GM18502 (cell line): ENCODE measurements at regions not wholly inside any gene's neighbourhood (a gene's known extent, or its start where the extent isn't known, plus 50 kb on each side); places are given as distances from the start of the nearest gene placed in this dataset.
"Not testable (repeated sequence)": the region's sequence is repeated elsewhere in the genome, so short reads cannot be mapped to it uniquely, and the experiment has no call there.

Experiments used
- ATAC-seq: cut with Tn5 transposase; IDR thresholded peaks from one replicate; pipeline ENCODE4 v1.9.1; 2021; ENCODE audit warnings: mild to moderate bottlenecking; ENCODE audit not compliant: unreplicated experiment, poor library complexity

DNA sequence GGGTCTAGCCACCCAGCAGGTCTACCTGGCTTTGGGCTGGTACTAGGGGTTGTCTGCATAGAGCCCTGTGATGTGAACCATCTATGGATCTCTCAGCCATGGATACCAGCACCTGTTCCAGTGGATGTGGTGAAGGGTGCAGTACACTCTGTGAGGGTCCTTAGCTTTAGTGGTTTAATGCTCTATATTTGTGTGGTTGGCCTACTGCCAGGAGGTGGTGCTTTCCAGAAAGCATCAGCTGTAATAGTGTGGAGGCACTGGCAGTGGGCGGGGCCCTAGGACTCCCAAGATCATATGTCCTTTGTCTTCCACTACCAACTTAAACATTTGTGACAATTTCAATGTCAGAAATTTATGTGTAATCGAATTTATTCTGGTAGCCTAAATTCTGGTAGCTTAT is 1065.1 kb downstream of the RPIA start:
- not testable (repeated sequence) for ATAC-seq

DNA sequence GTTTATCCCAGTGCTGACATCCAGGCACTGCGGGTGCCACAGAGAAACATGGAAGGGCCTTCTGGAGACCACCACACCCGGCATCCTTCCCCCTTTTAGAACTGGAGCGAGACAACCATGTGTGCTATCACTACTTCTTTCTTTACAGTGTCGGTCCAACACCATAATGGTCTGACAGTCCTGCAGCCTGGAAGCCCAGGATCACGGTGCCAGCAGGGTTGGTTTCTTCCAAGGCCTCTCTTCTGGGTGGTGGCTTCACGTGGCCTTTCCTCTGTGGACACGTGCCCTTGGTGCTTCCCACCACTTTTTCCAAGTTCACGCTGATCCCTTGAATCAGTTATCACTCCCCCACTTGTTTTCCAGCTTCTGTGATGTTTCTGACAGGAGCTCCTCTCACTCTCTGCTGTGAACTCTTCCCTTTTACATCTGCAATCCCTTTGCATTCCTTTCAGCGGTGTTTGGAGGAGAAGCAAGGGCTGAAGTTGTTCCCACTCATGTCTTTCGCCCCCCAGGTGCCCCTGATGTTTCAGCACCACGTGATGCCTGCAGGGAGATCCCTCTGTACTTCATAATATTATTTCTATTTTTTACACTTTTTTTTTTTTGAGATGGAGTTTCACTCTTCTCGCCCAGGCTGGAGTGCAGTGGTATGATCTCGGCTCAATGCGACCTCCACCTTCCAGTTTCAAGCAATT is 1067.0 kb downstream of the RPIA start:
- ATAC-seq, result not testable (repeated sequence)

DNA sequence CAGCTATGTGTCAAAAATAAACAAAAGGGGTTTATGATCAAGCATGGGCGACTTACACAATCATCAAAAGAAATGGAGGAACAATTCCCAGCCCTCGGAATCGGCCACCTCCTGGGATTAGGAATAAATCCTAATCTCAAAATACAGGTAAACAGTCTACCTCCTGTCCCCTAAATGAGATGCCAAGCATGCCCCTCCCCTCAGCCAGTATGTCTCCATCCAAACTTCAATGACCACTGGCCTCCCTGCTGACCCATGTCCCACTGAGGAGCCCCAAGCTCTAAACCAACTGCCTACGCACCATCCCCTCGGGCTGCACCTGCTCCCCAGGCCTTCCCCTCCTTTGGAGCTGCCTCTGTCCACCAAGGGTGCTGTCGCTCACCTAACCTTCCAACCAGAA is 1069.3 kb downstream of the RPIA start:
- not testable (repeated sequence) for ATAC-seq

DNA sequence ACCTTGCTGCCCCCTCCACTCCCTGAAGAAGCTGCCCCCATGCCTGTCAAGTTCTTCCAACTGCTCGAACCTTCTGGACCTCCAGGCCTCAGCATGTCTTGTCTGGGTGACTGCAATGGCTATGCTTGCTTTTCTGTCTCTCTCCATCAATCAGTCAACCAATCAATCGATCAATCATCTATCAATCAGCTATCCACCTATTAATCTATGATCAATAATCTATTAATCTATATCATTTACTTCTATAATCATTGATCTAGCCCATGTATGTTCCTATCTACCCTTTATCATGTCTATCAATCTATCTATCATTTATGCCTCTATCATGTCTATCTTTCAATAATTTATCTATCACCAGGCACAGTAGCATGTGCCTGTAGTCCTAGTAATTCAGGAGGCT is 1069.7 kb downstream of the RPIA start:
- not testable (repeated sequence) for ATAC-seq

DNA sequence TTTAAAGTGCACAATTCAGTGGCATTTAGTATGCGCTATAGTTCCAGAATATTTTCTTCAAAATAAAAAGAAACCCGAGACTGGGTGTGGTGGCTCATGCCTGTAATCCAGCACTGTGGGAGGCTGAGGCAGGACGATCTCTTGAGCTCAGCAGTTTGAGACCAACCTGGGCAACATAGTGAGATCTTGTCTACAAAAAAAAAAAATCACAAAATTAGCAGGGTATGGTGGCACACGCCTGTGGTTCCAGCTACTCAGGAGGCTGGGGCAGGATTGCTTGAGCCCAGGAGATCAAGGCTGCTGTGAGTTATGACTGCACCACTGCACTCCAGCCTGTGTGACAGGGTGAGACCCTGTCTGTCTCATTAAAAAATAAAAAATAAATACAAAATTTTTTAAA is 1070.4 kb downstream of the RPIA start:
- not testable (repeated sequence) for ATAC-seq

DNA sequence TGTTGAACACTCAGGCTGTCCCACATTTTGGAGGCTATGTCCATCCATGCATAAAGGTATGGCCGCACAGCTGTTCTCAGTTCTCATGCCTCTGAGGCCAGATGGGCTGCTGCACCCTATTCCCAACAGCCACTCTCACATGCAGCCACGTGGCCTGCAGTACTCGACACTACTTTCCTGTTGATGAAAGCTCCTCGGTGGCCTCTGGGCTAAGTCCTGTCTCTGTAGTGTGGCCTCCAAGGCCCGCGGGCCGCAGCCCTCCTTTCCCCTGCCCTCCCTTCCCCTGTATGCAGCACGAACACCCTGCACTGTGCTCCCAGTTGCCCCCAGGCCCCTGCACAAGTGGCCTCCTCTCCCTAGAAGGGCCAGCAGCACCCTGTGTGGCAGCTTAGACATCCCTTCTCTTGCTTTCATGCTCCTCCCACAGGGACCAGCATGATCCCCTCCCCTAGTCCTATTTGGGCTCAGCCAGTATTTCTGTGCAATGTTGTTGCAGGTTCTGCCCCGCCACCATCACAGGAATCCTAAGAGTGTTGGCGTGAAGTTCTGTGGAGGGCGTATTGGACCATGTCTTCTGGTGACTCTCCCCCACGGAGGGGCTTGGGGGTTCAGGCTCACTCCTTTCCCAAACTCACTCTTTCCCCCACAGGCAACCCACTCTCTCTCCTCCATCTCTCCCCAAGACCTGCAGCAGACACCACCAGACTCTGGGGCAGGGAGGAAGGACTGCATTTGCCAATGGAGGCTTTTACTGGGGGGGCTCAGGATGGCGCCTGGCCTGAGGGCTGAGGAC is 1071.2 kb downstream of the RPIA start:
- ATAC-seq, result not testable (repeated sequence)

DNA sequence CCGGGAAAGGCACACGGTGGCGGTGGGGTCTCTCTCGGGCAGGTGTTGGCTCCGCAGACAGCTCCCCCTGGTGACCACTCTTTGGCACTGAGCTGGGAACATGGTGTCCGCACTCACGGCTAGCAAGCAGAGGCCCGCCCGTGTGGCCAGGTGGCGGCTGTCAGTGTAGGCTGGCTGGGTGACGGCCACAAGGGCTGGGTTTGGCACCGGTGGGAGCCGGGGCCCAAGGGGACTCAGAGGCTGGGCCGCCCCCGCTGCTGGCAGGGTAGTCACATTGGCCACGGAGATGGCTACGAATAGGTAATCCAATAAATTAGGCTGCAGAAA is 1071.7 kb downstream of the RPIA start:
- ATAC-seq, result no peak

DNA sequence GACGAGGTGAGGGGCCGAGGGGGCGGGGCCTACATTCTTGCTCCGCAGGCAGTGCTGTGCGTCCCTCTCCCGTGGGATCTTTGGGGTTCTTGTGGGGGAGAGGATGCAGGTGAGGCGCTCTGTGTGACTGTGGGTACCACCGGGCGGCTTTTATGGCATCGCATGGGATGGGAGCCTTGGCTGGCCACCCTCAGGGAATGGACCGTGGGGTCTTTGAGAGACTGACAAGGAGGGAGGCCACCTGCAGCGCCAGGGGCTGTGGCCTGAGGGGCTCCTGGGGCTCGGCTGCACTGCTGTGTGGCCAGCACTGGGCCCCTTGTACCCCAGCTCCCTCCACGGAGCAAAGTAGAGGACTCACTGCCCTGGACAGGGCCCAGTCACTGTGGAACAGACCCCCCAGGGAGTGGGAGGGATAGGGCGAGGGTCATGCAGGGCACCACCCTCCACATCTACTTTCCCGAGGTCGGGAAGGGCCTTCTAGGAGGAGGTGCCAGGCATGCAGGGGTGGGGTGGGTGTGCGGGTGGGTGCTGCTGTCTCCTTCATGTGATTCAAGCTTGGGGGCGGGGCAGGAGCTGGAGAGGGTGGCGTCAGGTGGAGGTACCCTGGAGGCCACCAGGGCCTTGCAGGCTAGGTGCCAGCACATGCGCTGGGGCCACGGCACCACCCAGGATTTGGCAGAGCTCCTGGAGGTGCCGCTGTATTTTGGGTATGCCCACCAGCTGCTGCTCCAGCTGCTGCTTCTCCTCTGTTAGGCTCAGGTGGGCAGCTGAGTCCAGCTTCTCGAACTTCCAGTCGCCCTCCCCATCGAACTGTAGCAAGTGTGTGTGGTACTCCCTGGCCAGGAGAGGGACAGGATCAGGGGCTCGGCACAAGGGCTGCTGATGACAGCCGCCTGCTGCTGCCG is 1072.4 kb downstream of the RPIA start:
- no peak for ATAC-seq

DNA sequence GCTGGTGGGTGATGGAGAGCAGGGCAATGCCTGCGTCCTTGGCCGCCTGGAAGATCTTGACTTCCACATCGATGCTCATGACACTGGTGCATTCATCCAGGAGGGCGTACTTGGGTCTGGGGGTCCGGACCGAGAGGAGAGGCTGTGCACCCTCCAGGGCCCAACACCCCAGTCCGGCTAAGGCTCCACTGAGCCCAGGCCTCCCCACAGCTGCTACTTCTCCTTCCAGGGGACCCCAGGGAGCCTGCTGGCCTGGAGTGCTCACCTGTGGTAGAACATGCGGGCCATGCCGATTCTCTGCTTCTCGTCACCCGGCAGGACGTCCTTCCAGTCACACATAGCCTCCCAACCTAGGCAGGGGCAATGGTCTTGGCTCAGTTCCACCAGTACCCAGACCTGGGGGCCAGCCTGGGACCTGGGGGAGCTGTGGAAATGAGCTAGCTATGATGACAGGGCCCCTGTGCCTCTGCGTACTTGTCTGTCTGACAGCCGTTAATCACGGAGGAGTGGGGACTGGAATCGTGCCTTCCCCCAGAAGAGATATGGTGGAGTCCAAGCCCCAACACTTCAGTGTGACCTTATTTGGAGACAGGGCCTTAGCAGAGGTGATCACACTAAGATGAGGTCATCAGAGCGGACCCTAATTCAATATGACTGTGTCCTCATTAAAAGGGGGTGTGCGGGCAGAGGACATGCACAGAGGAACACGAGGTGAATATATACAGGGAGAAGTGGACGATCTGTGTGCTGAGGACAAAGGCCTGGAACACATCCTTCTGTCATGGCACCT is 1073.3 kb downstream of the RPIA start:
- not testable (repeated sequence) for ATAC-seq

DNA sequence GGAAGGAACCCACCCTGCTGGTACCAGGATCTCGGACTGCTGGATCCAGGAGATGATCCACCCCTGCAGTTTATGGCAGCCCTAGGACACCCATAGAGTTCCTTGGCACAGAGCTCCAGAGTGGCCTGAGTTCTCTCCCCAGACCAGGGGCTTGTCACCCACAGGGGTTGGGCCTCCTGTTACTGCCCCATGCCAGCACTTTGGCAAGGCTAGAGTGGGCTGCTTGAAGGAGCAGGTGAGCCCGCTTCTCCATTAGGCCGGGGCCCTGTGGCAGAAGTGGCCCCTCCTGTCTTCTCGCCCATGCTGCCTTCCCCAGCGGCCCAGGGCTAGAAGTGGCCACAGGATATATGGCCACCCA is 1073.9 kb downstream of the RPIA start:
- ATAC-seq, result not testable (repeated sequence)

DNA sequence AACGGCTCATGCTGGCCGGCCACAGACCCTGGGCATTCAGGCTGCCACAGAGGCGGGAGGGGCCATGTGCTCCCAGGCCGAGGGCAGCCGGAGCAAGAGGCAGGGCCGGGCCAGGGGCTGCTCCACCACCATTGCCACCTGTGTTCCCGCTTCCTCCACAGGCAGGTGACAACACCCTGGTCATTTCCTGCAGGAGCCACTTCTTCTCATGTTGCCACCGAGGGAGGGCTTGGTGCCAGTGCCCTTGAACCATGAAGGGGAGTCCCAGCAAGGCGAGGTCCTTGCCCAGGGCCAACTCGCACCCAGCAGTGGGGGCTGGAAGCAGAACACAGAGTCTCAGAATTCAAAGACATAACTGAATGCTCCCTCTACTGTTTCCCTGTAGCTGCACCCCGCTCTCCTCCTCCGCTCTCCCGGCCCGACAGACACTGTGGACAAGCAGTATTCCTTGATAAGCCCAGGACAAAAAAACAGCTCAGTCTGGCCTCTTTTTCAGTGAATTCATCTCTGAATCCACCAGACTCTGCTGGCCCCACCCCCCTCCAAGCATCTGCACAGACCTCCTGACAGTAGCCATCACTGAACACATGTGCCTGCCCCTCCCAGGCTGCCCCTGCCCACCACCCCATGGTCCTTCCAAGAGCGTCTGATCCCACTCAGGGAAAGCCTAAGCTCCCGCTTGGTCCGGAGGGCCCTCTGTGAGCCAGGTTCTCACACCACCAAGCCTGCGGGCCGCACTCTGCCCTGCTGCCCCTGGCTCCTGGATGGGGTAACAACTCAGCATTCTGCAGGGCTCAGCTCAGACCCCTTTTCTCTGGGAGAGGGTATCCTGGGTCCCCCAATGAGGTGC is 1074.9 kb downstream of the RPIA start:
- not testable (repeated sequence) for ATAC-seq

DNA sequence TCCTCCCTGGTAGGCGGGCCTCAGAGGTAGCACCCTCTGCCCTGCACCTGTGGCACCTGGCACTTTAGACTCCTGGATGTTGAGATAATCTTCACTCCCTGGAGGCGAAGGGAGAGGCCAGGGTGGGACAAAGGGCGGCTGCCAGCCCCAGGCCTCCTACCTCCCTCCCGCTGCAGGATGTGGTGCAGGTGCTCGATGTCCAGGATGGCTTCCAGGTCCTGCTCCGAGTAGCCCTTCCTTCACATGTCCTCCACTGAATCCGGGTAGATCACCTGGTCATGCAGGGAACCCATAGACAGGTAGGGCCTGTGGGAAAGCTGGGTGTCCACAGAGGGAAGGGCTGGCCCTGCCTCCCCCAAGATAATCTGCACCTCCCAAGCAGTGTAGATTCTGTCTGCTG is 1075.6 kb downstream of the RPIA start:
- not testable (repeated sequence) for ATAC-seq

DNA sequence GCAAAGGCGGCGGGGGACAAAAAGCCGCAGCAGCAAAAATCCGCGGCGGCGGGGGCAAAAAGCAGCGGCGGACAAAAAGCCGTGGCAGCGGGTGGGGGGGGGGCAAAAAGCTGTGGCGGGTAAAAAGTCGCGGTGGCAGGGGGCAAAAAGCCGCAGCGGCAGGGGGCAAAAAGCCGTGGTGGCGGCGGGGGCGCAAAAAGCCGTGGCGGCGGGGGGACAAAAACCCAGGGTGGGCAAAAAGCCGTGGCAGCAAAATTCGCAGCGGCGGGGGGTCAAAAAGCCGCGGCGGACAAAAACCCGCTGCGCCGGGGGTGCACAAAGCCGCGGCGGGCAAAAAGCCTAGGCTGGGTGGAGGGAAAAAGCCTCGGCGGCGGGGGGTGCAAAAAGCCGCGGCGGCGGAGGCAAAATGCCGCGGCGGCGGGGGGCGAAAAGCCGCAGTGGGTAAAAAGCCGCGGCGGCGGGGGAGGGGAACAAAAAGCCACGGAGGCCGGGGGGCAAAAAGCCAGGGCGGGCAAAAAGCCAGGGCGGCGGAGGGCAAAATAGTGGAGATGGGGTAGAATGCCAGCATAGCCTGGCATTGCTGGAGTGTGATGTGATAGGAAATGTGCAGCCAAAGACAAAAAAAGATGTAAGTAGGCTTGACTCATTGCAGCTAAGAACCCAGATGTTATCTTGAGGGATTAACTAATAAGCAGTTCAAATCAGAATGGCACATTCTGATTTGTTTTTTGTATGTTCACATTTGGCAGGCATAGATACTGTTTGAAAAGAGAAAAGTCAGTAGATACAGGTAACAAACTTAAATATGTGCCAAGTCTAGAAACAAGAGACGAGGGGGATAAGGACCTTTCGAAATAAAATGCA is 1076.3 kb downstream of the RPIA start:
- ATAC-seq, result no peak

DNA sequence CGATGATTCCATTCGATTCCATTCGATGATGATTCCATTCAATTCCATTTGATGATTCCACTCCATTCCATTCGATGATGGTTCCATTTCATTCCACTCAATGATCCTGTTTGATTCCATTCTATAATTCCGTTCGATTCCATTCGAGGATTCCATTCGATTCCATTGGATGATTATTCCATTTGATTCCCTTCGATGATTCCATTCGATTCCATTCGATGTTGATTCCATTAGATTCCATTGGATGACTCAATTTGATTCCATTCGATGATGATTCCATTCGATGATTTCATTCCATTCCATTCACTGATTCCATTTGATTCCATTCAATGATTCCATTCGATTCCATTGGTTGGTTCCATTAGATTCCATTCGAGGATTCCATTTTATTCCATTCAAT is 1084.4 kb downstream of the RPIA start:
- ATAC-seq, result no peak

DNA sequence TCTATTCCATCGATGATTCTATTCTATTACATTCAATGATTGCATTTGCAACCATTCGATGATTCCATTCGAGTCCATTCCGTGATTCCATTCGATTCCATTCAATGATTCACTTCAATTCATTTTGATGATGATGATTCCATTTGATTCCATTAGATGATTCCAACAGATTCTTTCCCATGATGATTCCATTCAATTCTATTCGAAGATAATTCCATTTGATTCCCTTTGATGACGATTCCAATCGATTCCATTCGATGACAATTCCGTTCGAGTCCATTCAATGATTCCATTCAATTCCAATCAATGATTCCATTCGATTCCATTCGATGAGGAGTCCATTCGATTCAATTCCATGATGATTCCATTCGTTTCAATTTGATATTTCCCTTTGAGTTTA is 1088.8 kb downstream of the RPIA start:
- no peak for ATAC-seq

DNA sequence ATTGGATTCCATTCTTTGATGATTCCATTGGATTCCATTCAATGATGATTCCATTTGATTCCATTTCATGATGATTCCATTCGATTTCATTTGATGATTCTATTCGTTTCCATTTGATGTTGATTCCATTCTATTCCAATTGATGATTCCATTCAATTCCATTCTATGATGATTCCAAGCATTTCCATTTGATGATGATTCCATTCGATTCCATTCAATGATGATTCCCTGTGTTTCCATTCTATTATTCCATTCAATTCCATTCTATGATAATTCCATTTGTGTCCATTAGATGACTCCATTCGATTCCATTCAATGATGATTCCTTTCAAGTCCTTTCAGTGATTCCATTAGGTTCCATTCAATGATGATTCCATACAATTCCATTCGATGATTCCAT is 1090.5 kb downstream of the RPIA start:
- no peak for ATAC-seq

DNA sequence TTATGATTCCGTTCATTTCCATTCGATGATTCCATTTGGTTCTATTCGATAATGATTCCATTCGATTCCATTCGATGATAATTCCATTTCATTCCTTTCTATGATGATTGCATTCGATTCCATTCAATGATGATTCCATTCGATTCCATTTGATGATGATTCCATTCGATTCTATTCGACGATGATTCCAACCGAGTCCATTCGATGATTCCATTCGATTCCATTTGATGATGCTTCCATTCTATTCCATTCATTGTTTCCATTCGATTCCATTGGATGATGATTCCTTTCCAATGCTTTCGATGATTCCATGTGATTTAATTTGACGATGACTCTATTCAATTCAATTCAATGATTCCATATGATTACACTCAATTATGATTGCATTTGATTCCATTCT is 1093.5 kb downstream of the RPIA start:
- ATAC-seq, result no peak

DNA sequence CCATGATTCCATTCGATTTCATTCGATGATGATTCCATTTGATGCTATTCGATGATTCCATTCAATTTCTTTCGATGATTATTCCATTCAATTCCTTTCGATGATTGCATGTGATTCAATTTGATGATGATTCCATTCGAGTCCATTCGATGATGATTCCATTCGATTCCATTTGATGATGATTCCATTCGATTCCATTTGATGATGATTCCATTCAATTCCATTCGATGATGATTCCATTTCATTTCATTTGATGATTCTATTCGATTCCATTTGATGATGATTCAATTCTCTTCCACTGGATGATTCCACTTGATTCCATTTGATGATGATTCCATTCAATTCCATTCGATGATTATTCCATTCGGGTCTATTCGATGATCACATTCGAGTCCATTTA is 1094.1 kb downstream of the RPIA start:
- ATAC-seq, result not testable (repeated sequence)
